Fibroblast of skin of back (primary cell): ENCODE measurements at regions not wholly inside any gene's neighbourhood (a gene's known extent, or its start where the extent isn't known, plus 50 kb on each side); places are given as distances from the start of the nearest gene placed in this dataset.

Experiments used
- DNase-seq: peaks from one replicate; pipeline ENCODE4 v3.0.0-alpha.2; 2013

DNA sequence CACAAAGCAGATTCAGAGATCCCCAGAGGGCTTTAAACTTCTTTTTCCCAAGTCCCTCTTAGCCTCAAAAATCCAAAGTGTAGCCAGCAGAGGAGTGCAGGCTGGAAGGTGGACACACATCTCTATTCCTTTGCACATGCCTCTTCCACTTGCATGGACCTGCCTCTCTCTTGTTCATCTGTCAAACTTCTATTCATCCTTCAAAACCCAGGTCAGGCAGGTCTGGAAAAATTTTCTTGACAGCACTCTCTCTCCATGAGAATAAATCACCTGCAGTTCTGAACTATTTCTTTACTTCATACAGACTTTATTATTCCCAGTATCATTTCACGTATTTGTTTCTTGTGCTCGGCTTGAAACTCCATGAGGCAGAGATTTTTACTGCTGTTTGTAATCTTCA lies 127.5 kb downstream of the SS18 start:
- no peak for DNase-seq

DNA sequence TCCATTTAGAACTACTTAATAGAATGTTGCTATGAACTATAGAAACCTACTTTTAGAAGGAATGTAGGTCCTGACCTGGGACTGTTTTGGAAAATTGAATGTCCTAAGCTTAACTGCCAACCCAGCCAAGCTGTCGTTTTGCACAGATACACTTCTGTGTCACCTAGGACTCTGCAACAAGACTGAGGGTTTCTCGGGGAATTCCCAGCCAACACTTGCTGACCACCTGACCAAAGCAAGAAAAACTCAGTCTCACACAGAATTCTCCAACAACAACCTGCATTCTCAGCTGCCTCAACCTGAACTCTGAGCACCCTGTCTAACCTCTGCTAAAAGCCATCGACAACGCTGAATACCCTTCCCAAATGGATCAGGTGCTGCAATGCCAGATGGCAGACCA lies 128.2 kb downstream of the SS18 start:
- no peak for DNase-seq

DNA sequence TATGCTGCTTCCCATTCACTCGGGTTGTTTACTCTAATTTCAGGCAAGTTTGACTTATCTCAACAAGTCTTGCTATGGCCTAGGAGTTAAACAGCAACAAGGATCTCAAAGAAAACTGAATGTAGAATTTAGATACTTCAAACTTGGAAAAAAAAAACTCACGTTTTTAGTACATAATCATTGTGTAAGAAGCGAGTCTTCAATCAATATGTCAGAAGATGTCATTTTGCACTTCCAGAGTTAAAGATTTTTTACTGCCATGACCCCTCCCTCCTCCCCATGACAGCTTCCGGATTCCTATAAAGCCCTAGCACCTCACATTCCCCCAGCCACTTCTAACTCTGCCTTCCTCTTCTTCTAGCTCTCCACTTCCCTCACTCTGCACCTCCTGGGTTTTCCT lies 133.4 kb downstream of the SS18 start:
- no peak for DNase-seq

DNA sequence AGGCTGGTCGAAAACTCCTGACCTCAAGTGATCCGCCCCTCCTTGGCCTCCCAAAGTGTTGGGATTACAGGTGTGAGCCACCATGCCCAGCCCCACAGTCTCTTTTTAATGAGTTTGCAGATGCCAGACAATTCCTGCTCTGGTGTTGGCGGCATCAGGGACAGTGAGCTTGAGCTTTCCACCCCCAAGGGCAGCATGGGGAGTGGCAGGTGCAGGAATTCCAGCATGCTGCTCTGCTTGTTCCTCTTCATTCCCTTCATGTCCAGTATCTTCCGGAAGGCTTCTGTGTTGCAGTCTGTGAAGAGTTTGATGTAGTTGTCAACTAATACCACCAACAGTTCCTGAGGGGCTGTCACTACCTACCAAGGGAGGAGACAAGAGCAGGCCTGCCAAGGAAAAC lies 137.3 kb downstream of the SS18 start:
- no peak for DNase-seq

DNA sequence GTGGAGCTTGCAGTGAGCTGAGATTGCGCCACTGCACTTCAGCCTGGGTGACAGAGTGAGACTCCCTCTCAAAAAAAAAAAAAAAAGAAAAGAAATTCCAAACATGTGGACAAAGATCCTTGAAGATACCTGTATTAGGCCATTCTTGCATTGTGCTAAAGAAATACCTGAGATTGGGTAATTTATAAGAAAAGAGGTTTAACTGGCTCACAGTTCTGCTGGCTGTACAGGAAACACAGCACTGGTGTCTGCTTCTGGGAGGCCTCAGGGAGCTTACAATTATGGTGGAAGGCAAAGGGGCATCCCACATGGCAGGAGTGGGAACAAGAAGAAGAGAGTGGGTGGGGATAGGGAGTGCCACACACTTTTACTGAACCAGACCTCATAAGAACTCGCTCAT lies 140.1 kb downstream of the SS18 start:
- no peak for DNase-seq

DNA sequence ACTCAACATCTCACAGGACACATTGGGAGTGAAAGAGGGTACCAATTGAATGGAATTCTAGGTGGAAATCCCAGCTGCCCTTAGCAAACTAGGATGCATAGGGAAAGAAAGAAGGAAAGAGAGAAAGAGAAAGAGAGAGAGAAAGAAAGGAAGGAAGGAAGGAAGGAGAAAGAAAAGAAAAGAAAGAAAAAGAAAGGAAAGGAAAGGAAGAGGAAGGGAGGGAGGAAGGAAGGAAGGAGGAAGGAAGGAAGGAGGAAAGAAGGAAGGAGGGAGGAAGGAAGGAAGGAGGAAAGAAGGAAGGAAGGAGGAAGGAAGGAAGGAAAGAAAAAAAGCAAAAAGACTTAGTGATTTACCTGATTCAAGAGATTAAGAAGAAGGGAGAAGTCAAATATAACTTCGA lies 143.9 kb downstream of the SS18 start:
- no peak for DNase-seq

DNA sequence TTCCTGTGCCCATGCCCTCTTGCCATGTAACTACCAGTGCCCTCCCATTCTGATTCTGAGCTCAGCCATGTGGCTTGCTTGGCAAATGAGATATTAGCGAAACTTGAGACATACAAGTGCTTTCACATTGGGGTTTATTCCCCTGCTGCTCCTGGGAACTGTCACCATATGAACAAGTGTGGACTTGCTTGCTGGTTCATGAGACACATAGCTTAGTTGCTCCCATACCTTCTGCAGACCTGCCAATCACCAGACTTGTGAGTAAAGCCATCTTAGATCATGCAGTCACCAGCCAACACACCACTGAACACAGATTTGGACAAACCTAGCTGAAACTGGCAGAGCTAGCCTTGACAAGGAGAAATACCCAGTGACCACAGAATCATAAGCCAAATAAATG lies 155.1 kb downstream of the SS18 start:
- DNase-seq = no peak

DNA sequence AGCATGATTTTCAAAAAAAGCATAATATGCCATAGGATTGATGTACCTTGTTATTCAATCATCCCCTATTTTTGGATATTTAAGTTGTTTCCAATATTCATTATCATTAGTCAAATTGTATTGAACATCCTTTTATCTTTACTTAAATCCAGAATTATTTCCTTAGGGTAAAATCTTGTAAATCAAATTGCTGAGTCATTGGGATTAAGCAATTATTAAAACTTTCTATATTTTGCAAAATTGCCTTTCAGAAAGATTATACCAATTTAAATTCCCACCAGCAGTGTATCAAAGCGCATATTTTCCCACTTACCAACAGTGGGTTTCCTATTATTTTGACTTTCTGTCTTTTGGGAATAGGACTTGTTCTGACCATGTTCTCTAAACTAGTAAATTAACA lies 159.3 kb downstream of the SS18 start:
- DNase-seq = no peak

DNA sequence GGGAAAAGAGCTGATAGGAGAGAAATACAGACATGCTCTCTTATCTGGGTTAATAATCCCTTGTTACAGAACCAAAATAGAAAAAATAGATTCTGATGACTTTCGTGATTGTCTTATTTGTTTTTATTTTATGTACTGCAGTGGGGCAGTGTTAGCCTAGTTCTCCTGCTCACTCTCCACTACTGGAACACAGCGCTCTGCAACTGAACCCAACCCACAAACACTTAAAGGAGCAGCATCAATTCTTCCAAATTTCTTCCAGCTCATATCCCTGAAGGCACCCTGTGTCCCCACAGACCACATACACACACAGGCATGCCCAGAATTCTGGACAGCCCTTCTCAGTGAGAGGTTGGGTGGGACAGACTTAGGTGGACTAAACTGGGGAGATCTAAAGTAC lies 160.6 kb downstream of the SS18 start:
- DNase-seq = no peak

DNA sequence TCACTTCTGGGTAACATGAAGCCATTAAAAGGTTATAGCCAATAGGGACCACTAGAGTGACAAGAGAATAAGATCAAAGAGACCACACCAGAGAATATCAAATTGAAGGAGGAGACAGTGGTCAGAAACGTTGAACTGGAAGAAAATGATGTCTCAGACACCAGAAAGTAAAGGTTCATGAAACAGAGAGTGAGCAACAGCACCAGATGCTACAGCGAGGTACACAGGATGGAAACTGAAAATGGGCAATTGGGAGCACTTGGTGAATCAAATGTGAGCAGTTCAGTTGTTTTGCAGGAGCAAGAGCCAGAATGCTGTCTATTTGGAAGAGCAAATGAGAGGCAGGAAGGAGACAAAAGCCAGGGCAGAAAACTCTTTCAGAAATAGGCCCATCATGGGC lies 162.6 kb downstream of the SS18 start:
- DNase-seq = no peak

DNA sequence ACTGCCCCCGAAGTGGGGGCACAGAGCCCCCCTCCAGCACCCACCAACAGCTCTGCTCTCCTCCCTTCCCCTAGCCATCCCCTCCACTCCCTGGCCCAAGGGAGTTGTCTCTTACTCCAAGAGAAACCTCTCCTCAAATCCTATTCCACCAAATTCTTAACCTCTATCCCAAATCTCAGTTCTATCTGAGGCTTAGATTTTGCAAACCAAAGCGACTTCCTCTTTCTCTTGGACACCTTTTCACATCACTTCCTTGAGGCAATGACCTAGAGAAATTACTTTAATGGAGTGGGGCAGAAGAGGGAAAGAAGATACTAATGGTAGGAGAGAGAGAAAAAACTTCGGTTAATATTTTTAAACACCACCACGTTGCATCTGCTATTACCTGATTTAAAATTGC lies 167.2 kb downstream of the SS18 start:
- no peak for DNase-seq

DNA sequence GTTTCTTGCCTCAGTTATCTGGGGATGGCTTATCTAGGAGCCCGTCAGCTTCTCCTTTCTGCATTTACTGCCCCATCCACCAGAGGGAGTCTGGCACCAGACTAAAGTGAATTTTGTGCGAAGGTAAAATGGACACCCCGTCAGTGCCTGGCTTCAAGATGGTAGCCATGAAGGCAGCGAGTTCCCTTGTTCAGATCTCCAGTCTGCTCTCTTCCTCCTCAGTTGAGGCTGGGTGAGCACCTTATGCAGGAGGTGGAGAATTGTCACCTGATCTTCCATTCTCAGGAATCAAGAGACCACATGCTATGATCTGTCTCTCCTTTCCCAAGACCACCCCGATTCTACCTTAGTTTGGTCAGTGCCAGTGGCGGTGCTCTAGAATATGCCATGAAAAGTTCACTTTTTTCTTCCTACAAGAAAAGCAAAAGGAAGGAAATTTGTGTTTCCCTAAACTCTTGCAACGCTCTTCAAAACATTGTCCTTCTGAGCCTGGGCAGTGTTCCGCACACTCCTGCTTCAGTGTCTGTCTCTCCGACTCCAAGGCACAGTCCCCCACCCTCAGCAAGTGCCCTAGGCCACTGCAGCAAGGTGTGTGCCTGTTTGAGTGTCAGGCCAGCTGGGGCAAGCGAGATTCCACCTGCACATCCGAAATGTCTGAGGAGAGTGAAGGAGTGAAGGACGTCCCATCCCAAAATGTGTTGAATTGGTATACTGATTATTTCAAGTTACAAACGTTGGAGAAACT lies 168.6 kb downstream of the SS18 start:
- DNase-seq = peak; percentile 2

DNA sequence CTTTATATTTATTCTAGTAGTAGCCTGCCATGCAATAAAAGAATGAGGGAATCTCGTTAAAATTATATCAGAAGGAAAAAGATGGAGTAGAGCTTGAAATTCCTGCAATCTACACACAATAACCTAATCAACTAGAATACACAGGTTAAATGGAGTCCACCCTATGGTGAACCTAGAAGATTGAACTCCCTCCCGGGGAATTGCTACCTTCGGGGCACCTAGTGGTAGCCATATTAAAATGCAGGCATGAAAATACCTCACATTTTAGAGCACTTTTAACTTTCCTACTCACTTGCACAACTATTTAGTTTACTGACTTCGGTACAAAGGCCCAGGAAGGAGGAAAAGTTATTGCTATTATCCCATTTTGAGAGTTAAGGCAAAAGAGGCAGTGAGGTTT lies 174.5 kb downstream of the SS18 start:
- DNase-seq = no peak

DNA sequence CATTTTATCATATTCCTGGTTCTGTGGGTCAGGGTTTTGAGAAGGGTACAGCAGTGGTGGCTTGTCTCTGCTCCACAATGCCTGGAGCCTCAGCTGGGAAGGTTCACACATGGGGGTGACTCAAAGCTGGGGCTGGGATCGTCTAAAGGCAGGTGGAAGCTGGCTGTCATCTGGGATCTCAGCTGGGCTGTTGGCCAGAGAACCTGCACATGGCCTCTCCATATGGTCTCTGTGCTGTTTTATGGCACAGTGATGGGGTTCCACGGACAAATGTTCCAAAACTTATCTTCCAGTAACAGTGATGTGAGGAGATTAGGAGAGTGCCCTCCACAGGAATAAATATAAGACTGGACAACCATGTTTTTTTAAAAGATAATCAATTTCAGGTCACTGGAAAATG lies 191.4 kb downstream of the SS18 start:
- DNase-seq = no peak

DNA sequence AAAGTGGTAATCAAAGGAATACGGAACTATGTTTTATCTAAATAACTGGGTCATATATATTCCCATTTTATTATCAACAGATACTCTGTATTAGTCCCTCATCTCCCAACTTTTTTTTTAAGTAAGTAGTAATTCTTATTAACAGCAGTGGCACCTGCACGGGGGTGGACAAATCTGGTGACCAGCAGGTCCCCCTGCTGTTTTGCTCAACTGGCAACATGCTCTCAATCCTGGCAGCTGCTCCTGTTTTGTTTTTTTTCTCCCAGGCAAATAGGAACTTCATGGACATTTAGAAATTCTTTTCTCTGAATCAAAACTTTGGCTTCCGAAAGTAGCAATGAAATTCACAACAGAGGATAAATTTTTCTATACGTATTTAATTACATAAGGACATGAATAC lies 193.5 kb downstream of the SS18 start:
- DNase-seq = no peak

DNA sequence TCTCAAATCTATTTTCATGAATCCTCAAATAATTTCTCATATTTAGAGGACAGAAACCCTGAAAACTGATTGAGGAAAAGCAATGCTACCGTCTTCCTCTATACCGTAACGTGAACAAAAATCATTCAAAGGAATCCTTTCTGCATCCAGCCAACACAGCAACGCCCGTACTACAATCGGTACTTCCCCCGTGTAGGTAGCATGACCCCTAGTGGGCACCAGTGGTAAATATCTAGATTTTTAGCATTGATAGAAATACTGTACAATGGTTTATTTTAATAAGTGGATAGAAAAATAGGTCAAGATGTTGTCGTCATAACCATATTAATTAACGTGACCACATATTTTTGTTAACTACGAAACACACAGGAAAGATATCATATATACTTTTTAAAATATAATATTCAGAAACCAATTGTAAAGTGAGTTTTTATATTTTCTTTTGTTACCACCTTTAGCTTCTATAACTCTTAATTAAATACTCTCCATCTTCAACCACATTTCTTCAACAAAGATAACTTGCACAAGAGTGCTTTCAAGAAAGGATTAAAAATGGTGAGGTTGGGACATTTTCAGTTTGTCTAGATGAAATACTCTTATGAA lies 194.1 kb downstream of the SS18 start:
- peak; percentile 48 for DNase-seq

DNA sequence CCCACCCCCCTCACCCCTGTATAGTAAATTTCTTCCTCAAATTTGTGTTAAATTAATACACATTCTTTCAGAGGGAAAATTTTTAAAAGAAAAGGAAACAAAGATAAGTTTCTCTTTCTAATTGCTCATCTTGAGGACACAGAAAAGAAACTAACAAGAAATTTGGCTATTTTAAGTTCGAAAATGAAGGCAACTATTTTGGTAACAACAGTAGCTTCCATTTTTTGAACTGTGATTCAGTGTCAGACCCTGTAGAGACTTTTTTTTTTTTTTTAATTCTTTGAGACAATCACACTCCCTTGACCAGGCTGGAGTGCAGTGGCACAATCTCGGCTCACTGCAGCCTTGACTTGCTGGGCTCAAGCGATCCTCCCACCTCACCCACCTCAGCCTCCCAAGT lies 194.9 kb downstream of the SS18 start:
- no peak for DNase-seq

DNA sequence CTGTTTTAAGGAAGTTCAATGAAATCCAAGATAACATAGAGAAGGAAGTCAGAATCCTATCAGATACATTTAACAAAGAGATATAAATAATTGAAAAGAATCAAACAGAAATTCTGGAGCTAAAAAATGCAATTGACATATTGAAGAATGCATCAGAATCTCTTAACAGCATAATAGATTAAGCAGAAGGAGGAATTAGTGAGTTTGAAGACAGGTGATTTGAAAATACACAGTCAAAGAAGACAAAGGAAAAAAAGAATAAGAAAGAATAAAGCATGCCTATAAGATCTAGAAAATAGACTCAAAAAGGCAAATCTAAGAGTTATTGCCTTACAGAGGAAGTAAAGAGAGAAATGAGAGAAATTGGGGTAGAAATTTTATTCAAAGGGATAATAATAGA lies 204.1 kb downstream of the SS18 start:
- no peak for DNase-seq

DNA sequence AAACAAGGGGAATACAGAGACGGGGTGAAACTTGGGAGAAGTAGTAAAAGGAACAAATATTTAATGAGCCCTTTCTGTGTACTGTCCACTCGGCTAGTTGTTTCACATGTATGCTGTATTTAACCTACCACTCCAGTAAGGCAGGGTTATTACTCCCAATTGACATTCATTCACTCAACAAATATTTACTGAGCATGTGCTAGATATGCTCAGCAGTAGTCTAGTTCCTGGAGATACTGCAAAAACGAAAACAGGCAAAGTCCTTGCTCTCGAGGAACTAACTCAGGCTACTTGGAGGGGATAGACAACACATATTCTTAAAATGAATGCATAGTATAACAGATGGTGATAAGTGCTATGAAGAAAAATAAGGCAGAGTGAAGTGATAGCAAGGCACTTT lies 207.3 kb downstream of the SS18 start:
- DNase-seq = no peak

DNA sequence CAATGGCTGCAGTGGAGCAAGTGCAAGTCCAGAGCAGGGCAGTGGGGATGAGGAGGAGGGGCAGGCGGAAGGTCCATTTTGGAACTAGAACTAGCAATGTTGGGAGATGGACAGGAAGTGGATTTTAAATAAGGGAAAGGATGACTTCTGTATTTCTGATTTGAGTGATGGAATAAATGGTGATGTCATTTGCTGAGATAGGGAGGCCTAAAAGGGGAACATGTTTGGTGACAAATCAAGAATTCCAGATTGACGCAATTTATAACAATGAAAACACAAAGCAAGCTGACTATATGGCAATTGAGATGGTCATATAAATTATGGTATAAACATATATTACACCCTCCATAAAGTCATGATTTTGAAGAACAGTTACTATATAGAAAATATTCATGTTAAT lies 209.3 kb downstream of the SS18 start:
- no peak for DNase-seq

DNA sequence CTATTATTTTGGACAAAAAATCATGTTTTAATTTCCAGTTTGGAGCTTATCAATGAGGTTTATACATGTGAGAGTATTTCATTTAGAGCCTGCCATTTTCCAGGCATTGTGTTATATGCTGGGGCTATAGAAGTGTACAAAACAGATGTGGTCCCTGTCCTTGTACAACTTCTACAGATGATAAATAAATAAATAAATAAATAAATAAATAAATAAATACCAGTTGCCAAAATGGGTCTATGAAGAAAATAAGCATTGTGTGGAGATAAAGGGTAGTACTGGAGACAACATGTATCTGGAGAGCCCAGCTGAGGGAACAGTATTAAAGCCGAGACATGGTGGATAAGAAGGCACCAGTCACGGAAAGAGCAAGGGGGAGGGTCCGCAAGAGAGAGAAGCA lies 210.0 kb downstream of the SS18 start:
- no peak for DNase-seq

DNA sequence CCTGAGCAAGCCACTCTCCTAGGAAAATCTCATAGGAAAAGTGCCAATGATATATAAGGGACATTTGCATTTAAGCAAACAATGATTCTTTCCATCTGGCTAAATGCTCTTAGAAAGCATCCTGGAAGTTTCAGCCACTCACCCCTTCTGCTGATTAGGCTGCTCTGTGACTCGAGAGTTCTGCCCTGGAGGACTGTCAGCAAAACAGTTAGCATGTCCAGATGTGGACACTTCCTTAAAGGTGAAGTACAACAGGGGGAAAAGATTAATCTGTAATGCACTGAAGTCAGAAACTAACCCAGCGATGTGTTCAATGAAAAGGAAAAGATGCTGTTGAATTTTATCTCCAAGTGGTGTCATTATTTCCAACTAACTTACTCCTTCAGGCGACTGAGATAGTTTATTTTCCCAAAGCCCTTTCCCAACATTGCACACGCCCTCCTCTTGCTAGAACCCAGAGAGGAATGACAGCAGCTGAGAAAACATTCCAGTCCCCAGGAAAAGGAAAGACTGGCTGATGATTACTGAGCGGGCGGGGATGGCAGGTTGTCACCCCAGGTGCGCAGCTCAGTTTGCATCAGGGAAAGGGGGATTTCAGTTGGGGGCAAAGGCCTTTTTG lies 214.0 kb downstream of the SS18 start:
- DNase-seq = peak; percentile 2

DNA sequence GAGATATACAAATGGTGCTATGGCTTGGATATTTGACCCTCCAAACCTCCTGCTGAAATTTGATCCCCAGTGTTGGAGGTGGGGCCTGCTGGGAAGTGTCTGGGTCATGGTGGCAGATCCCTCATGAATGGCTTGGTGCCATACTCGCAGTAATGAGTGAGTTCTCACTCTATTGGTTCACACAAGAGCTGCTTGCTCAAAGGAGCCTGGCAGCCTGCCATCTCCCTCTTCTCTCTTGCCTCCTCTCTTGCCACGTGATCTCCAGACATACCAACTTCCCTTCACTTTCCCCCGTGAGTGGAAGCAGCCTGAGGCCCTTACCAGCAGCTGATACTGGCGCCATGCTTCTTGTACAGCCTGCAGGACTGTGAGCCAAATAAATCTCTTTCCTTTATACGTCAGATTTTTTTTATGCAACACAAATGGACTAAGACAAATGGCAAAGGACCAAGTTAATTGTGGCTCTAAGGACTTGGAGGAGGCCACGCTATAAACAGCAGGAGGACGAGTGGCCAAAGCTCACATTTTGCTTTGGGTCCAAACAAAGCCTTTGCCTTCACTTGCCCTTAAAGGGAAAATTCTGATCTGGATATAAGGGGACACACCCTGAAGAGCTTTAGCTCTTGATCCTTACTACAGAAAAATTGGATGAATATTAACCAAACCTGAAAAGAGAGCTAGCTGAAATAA lies 214.7 kb downstream of the SS18 start:
- no peak for DNase-seq

DNA sequence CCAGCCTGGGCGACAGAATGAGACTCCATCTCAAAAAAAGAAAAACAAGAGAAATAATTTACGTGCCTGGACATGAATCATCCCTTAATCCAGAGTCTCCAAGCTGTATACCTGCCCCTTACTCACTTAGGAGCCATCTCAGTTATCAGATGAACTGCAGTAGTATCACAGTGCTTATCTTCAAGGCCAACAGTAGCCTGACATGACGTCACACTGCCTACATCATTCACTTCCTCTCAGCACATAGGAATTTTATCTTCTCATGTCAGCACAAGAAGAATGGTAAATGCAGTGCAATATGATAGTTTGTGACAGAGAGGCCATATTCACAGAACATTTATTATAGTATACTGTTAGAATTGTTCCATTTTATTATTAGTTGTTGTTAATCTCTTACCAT lies 216.6 kb downstream of the SS18 start:
- DNase-seq = peak; percentile 3
